NT2/D1 (cell line): ENCODE measurements at regions not wholly inside any gene's neighbourhood (a gene's known extent, or its start where the extent isn't known, plus 50 kb on each side); places are given as distances from the start of the nearest gene placed in this dataset.

Experiments
- SUZ12 ChIP-seq: IDR thresholded peaks from 2 replicates; pipeline ENCODE4 v1.6.1; 2011; ENCODE audit not compliant: insufficient read length, insufficient read depth; ENCODE audit errors: extremely low read depth
- YY1 ChIP-seq: IDR thresholded peaks from 2 replicates; pipeline ENCODE4 v1.6.1; 2011; ENCODE audit not compliant: insufficient read length, insufficient read depth
- ZNF274 ChIP-seq: IDR thresholded peaks from 2 replicates; pipeline ENCODE4 v1.6.1; 2011; ENCODE audit warnings: mild to moderate bottlenecking, low read depth, low read length

DNA sequence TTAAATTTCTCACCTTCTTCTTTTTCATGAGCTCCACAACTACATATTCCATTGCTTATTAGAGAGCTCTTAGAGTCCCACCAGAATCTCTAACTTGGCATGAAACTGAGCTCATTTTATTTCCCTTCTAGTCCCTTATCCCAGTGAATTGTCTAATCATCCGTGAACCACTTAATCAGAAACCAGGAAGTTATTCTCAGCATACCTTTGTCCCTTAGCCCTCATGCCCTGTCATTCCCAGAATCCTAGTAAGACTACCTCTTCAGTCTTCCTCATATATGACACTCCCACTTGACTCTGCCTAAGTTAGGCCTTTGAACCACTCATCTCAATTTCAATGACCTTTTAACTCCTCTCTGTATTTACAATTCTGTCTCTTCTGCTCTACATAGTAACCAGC, 93.0 kb upstream of the PAPPA start:
- TF ChIP-seq YY1 (no peak), ZNF274 (no peak), SUZ12 (no peak)
